ENCODE measurements at regions not wholly inside any gene's neighbourhood (a gene's known extent, or its start where the extent isn't known, plus 50 kb on each side); places are given as distances from the start of the nearest gene placed in this dataset.

DNA sequence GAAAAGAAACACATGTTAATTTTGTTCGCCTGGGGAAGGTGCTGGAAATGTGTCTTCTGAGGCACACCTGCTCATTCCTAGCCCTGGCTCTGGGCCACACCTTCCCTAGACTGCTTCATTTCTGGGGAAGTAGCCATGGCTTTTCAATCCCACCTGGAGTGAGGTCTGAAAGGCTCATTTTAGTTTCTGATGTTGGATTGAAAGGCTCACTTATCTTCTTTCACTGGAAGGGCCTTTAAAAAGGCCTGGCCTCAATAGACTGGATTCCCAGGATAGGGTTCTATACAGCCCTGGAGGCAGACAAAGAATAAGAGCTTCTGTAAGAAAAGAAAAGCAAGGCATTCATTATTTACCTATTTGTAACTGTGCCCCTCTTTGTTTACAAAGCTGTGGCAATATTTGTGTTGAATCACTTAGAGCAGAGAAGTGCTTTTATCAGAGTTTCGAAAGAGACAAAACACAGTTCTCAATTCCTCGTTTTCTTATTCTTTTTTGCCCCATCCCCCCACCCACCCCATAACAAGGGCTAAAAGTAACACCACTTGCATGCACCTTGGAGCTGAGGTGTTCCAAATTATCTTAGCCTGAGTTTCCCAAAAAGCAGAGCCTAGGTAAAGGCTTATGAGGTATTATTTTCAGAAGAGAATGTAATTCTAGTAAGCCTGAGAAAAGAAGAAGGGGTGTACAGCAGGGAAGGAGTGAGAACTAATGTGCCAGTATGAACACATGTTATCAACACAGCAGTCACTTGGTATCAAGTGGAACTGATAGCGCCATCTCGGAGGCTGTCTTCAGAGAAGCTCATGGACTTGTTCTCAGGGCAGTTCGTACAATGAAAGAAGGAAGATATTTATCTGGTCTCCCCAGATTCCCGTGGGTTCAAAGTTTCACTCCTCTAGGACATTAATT is 413.1 kb downstream of the KCTD16 start:
- Histone ChIP-seq H3K27me3 (ENCODE audit: insufficient read depth, low read length) (no peaks in the 10 kb centered on the region), H3K4me1 (ENCODE audit: insufficient read depth, low read length) (no peaks in the 10 kb centered on the region), H3K4me2 (ENCODE audit: low read length) (no peak overlapping the region), H2AFZ (ENCODE audit: low read depth, low read length) (no peak overlapping the region), H3K27ac (ENCODE audit: low read depth, low read length) (no peak overlapping the region), H3K4me3 (ENCODE audit: insufficient read depth, low read depth, low read length) (no peak overlapping the region), H3K79me2 (ENCODE audit: insufficient read depth, low read length) (no peaks in the 10 kb centered on the region), H4K20me1 (ENCODE audit: insufficient read depth, low read length) (no peaks in the 10 kb centered on the region), H3K36me3 (ENCODE audit: insufficient read depth, low read length) (no peaks in the 10 kb centered on the region), H3K9me3 (ENCODE audit: insufficient read depth, low read depth, low read length) (no peaks in the 10 kb centered on the region), H3K9ac (ENCODE audit: low read length) (no peak overlapping the region)
- Mint-ChIP-seq H3K27me3 (ENCODE audit: low read depth, unreplicated experiment) (no peaks in the 10 kb centered on the region), H3K4me3 (ENCODE audit: unreplicated experiment) (no peak overlapping the region), H3K27ac (ENCODE audit: unreplicated experiment) (no peak overlapping the region), H3K9me3 (ENCODE audit: unreplicated experiment) (peaks cover 1% of the 10 kb centered on the region), H3K4me1 (ENCODE audit: low read depth, unreplicated experiment) (peaks cover 4% of the 10 kb centered on the region), H3K36me3 (ENCODE audit: low read depth, unreplicated experiment) (no peaks in the 10 kb centered on the region)
- no peak for FAIRE-seq
- DNase-seq (ENCODE audit: low read depth) = no peak
- TF ChIP-seq EZH2 (IDR thresholded peaks at IDR 0.05; ENCODE audit: insufficient read depth, low read length) = no peak
- TF ChIP-seq, protein P1, sequence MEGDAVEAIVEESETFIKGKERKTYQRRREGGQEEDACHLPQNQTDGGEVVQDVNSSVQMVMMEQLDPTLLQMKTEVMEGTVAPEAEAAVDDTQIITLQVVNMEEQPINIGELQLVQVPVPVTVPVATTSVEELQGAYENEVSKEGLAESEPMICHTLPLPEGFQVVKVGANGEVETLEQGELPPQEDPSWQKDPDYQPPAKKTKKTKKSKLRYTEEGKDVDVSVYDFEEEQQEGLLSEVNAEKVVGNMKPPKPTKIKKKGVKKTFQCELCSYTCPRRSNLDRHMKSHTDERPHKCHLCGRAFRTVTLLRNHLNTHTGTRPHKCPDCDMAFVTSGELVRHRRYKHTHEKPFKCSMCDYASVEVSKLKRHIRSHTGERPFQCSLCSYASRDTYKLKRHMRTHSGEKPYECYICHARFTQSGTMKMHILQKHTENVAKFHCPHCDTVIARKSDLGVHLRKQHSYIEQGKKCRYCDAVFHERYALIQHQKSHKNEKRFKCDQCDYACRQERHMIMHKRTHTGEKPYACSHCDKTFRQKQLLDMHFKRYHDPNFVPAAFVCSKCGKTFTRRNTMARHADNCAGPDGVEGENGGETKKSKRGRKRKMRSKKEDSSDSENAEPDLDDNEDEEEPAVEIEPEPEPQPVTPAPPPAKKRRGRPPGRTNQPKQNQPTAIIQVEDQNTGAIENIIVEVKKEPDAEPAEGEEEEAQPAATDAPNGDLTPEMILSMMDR (IDR thresholded peaks at IDR 0.05; ENCODE audit: insufficient read depth, low read depth, low read length) = no peak

DNA sequence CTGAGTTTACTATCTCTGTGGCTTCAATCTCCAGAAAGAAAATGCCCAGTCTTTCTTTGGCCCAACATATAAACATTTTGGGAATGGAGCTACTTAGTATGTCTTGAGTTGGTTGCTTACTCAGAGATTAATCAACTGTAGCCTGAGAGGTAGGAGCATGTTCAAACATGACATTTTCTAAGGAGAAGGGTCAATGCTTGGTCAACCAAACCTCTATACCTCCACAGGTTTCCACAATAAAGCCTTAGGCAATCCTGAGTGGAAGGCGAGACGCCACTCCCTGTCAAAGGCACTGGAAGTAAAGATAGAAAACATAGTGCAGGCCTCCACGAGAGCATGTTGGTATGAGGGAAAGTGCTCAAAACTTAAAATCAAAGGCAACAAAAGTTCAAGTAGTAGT is 411.4 kb downstream of the KCTD16 start:
- H3K27me3 ChIP-seq (ENCODE audit: insufficient read depth, low read length) = no peaks in the 10 kb centered on the region
- Mint-ChIP-seq H3K4me1 (ENCODE audit: low read depth, unreplicated experiment) (peaks cover 4% of the 10 kb centered on the region), H3K27me3 (ENCODE audit: low read depth, unreplicated experiment) (no peaks in the 10 kb centered on the region), H3K27ac (ENCODE audit: unreplicated experiment) (no peak overlapping the region), H3K9me3 (ENCODE audit: unreplicated experiment) (peaks cover 1% of the 10 kb centered on the region), H3K36me3 (ENCODE audit: low read depth, unreplicated experiment) (no peaks in the 10 kb centered on the region), H3K4me3 (ENCODE audit: unreplicated experiment) (no peak overlapping the region)
- H3K4me3 ChIP-seq (ENCODE audit: insufficient read depth, low read depth, low read length) = no peak overlapping the region
- FAIRE-seq (no peak), DNase-seq (ENCODE audit: low read depth) (no peak)
- no peaks in the 10 kb centered on the region for H3K4me1 ChIP-seq (ENCODE audit: insufficient read depth, low read length)
- no peaks in the 10 kb centered on the region for H3K36me3 ChIP-seq (ENCODE audit: insufficient read depth, low read length)
- no peaks in the 10 kb centered on the region for H3K79me2 ChIP-seq (ENCODE audit: insufficient read depth, low read length)
- no peak overlapping the region for H3K9ac ChIP-seq (ENCODE audit: low read length)
- no peaks in the 10 kb centered on the region for H4K20me1 ChIP-seq (ENCODE audit: insufficient read depth, low read length)
- H3K4me2 ChIP-seq (ENCODE audit: low read length) = no peak overlapping the region
- TF ChIP-seq, protein P1 (IDR thresholded peaks at IDR 0.05; ENCODE audit: insufficient read depth, low read depth, low read length) = no peak
- no peak for TF ChIP-seq EZH2 (IDR thresholded peaks at IDR 0.05; ENCODE audit: insufficient read depth, low read length)
- no peak overlapping the region for H2AFZ ChIP-seq (ENCODE audit: low read depth, low read length)
- no peaks in the 10 kb centered on the region for H3K9me3 ChIP-seq (ENCODE audit: insufficient read depth, low read depth, low read length)
- H3K27ac ChIP-seq (ENCODE audit: low read depth, low read length) = no peak overlapping the region

DNA sequence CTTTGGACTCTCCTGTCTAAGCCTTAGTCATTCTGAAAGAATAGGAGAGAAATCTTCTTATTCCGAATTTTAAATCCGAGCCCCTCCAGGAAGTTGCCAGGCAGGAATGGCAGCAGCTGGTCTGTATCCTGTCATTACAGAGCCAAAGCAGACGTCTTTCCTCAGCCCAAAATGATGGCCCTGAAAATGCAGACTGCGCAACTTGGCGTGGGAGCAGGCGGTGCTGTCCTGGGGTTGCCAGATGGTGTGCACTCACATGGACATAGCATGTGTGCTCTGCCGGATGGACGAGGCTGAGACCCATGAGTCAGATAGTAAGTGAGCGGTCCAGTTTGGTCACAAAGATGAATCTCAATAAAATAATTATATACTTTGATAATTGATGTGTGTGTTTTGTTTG is 410.4 kb downstream of the KCTD16 start:
- H2AFZ ChIP-seq (ENCODE audit: low read depth, low read length) = no peak overlapping the region
- no peaks in the 10 kb centered on the region for H3K4me1 ChIP-seq (ENCODE audit: insufficient read depth, low read length)
- H3K9ac ChIP-seq (ENCODE audit: low read length) = no peak overlapping the region
- H3K27ac ChIP-seq (ENCODE audit: low read depth, low read length) = no peak overlapping the region
- H3K36me3 Mint-ChIP-seq (ENCODE audit: low read depth, unreplicated experiment) = no peaks in the 10 kb centered on the region
- H4K20me1 ChIP-seq (ENCODE audit: insufficient read depth, low read length) = no peaks in the 10 kb centered on the region
- H3K9me3 ChIP-seq (ENCODE audit: insufficient read depth, low read depth, low read length) = no peaks in the 10 kb centered on the region
- no peaks in the 10 kb centered on the region for H3K27me3 ChIP-seq (ENCODE audit: insufficient read depth, low read length)
- H3K9me3 Mint-ChIP-seq (ENCODE audit: unreplicated experiment) = peaks cover 1% of the 10 kb centered on the region
- no peaks in the 10 kb centered on the region for H3K36me3 ChIP-seq (ENCODE audit: insufficient read depth, low read length)
- FAIRE-seq = no peak
- H3K4me3 Mint-ChIP-seq (ENCODE audit: unreplicated experiment) = no peak overlapping the region
- H3K4me2 ChIP-seq (ENCODE audit: low read length) = no peak overlapping the region
- H3K79me2 ChIP-seq (ENCODE audit: insufficient read depth, low read length) = no peaks in the 10 kb centered on the region
- H3K27ac Mint-ChIP-seq (ENCODE audit: unreplicated experiment) = no peak overlapping the region
- H3K4me1 Mint-ChIP-seq (ENCODE audit: low read depth, unreplicated experiment) = peaks cover 4% of the 10 kb centered on the region
- no peaks in the 10 kb centered on the region for H3K27me3 Mint-ChIP-seq (ENCODE audit: low read depth, unreplicated experiment)
- DNase-seq (ENCODE audit: low read depth) = no peak
- H3K4me3 ChIP-seq (ENCODE audit: insufficient read depth, low read depth, low read length) = no peak overlapping the region
- TF ChIP-seq, protein P1 (IDR thresholded peaks at IDR 0.05; ENCODE audit: insufficient read depth, low read depth, low read length) = no peak
- no peak for TF ChIP-seq EZH2 (IDR thresholded peaks at IDR 0.05; ENCODE audit: insufficient read depth, low read length)

Measured in astrocyte (in vitro differentiated cells and primary cell).